Panc1 (cell line): ENCODE measurements at regions not wholly inside any gene's neighbourhood (a gene's known extent, or its start where the extent isn't known, plus 50 kb on each side); places are given as distances from the start of the nearest gene placed in this dataset.

Source experiments
- POLR2AphosphoS5 ChIP-seq: IDR thresholded peaks from 2 replicates; pipeline ENCODE4 v1.6.1; 2012; ENCODE audit warnings: mild to moderate bottlenecking, low read depth, low read length, moderate library complexity
- SIN3A ChIP-seq: IDR thresholded peaks from 2 replicates; pipeline ENCODE4 v1.6.1; 2012; ENCODE audit warnings: low read depth, mild to moderate bottlenecking, low read length, moderate library complexity, borderline replicate concordance; ENCODE audit not compliant: insufficient read depth
- TF ChIP-seq, protein P1 (sequence below): fragments of 450-650 bp; IDR thresholded peaks from 2 replicates; pipeline ENCODE4 v1.5.1; 2017; ENCODE audit warnings: mild to moderate bottlenecking

DNA sequence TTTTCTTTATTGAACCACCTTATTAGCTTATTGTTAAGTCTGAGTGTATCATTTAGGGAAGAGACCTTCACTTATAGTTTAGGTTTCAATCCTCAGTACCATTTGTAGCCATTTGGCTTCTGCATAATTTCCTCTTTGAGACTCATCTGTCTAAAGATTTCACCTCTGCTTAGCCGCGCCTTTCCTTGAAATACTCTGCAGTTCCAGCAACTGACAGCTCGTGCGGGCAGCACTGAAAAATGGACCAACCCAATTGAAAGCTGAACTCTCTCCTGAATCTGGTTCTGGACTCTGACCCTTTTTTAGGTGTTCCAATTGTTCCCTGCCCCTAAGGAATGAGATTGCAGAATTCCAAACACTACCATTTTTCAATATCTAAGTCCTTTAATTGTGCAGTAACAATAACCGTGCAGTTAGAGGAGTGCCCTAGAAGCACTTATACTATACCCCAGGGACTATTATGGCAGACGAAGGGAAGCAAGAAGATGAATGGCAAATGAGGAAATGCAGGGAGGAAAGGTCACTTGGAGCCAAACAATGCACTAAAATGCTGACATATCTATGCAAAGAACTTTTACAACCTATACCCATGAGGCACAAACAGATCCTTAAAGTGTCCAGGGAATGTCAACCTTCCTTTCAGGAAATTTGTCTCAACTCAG lies 50.1 kb upstream of the PDE4D start:
- TF ChIP-seq, protein P1, sequence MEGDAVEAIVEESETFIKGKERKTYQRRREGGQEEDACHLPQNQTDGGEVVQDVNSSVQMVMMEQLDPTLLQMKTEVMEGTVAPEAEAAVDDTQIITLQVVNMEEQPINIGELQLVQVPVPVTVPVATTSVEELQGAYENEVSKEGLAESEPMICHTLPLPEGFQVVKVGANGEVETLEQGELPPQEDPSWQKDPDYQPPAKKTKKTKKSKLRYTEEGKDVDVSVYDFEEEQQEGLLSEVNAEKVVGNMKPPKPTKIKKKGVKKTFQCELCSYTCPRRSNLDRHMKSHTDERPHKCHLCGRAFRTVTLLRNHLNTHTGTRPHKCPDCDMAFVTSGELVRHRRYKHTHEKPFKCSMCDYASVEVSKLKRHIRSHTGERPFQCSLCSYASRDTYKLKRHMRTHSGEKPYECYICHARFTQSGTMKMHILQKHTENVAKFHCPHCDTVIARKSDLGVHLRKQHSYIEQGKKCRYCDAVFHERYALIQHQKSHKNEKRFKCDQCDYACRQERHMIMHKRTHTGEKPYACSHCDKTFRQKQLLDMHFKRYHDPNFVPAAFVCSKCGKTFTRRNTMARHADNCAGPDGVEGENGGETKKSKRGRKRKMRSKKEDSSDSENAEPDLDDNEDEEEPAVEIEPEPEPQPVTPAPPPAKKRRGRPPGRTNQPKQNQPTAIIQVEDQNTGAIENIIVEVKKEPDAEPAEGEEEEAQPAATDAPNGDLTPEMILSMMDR = no peak
- no peak for TF ChIP-seq SIN3A
- no peak for TF ChIP-seq POLR2AphosphoS5
